Stimulated activated CD8-positive, alpha-beta memory T cell treated with anti-CD3 and anti-CD28 coated beads, Interleukin-4, amount 100 ng/mL, for 24 hours (primary cell): ENCODE measurements at regions not wholly inside any gene's neighbourhood (a gene's known extent, or its start where the extent isn't known, plus 50 kb on each side); places are given as distances from the start of the nearest gene placed in this dataset.

Source experiments
- DNase-seq: peaks from one replicate; pipeline ENCODE4 v3.0.0-alpha.2; 2020; ENCODE audit warnings: low read depth

GRCh38 chr1:229093238-229093540 is 177.7 kb upstream of the RAB4A start:
- no peak for DNase-seq

GRCh38 chr1:229093609-229094336 is 177.1 kb upstream of the RAB4A start:
- DNase-seq: no peak

DNA sequence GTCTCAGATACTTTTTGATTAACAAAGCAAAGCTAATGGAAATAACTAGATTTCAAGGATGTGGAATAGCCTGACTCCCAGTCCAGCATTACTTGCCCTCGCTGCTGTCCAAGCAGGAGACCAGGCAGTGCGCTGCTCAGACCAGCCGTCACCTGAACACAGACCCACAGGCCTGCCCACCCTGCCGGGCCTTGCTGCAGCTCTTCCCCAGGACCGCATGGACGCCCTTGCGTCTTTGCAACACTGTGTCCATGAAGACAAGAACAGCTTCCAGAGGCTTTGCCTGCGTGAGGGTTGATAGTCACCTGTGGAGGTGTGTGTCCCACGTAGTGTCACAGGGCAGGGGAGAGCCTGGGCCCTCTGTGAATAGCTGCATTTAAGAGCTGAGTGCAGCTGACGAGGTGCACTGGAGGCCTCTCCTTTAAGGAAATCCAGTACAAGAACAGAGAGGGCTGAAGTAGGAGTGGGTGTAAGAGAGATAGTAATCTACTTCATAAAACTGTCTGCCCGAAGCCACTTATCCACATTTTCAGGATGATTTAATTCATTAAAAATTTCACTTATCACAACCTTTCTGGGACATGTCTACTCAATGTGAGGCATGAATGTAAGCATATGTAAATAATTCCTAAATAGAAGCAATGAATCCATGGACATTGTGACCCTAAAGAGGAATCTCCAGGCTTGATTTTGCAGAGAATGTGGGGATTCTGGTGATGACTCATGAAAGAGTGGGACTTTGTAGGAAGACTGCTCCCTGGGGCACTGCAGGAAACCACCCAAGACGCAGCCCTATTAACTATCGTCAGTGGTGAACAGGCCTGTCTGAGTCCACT is 176.2 kb upstream of the RAB4A start:
- DNase-seq: no peak

- no peak for DNase-seq
These were observed 175.6 kb upstream of the RAB4A start for GRCh38 chr1:229095325-229095724.

- DNase-seq: no peak
These were observed 173.6 kb upstream of the RAB4A start for GRCh38 chr1:229097356-229097755.

DNA sequence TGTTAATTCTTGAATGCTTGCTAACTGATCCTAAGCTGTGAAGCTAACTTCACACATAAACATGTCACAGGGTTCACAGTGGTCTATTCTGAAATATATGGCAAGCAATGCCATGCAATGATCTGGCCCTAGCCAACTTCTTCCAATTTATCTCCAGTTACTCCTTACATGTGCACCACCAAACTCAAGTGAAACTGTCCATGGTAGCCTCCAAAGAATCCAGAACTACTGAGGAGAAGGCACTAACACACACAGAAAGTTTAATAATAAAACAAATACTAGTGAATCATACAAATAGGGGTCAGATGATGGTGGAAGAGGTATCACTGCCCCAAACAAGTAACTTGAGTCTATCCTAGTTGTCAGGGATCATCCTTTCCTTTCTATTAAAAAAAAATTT is 172.6 kb upstream of the RAB4A start:
- no peak for DNase-seq

GRCh38 chr1:229098903-229099578 is 171.9 kb upstream of the RAB4A start:
- DNase-seq: no peak

GRCh38 chr1:229101011-229101871 is 169.7 kb upstream of the RAB4A start:
- no peak for DNase-seq

DNA sequence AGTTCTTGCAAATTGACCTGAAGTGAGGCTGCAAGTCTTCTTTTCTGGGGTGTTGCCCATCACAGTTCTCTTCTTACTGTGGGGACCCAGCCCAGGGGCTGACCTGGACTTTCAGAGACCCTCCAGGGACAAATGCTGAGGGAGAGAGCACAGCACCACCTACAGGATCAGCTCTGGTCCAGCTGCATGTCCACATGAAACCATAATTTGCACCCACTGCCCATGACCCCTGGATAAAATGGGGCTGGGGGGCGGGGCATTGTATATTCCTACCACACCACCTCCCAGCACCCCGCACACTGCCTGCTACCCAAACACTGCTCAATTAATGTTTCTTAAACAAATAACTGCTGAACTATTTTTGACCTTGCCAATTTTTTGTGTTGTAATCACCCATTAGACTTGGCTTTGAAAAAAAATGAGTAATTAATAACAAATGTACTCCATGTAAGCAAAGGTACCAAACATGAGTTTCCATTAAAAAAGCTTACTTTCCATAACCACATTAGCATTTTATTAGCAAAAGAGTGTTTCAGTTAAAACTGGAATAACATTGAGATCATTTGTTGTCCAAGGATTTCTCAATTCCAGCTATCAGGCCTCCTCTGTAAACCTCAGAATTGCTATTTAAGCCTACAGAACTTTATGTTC is 168.0 kb upstream of the RAB4A start:
- no peak for DNase-seq

DNA sequence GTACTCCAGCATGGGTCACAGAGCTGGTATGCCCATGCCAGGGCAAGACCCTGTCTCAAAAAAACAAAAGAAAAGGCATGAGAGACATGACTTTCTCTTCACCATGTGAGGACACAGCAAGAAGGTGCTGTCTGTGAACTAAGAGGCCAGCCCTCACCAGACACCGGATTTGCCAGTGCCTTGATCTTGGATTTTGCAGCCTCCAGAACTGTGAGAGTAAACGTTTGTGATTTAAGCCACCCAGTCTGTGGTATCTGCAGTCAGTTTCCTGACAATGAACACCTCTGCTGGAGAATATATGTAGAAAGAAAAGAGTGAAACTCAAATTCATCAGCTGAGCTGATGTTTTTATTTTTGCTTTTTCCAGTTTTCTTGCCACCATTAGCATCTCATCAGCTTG is 166.3 kb upstream of the RAB4A start:
- DNase-seq: no peak

- DNase-seq: no peak
These were observed 165.8 kb upstream of the RAB4A start for GRCh38 chr1:229105109-229105508.

- DNase-seq: no peak
These were observed 164.9 kb upstream of the RAB4A start for GRCh38 chr1:229105822-229106525.

DNA sequence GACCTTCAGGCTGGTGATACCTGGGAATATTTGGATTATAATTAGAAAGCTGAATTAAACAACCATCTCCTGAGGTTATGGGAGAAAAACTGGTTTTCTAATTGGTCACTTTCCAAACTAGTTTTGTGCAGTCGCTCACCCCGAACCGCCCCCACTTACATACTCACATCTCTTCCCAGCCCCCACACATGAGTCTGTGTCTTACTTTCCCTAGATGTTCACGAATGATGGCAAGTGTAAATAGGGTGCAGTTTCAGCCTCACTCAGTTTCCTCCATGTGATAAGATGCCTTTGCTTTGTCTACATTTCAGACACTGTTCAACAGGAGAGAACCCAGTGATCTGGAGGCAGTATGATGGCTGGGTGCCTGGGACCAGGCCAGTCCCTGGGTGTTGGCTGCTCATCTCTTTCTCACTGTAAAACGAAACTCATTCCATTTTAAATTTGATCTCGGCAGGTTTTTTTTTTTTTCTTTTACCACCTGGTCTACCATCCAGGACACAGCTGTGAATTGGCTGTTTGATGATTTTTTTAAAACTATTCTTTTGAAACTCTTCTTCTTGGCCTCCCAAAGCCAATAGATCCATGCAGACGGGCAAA is 164.3 kb upstream of the RAB4A start:
- DNase-seq: no peak

GRCh38 chr1:229107304-229107815 is 163.6 kb upstream of the RAB4A start:
- no peak for DNase-seq

GRCh38 chr1:229107972-229108371 is 162.9 kb upstream of the RAB4A start:
- no peak for DNase-seq

DNA sequence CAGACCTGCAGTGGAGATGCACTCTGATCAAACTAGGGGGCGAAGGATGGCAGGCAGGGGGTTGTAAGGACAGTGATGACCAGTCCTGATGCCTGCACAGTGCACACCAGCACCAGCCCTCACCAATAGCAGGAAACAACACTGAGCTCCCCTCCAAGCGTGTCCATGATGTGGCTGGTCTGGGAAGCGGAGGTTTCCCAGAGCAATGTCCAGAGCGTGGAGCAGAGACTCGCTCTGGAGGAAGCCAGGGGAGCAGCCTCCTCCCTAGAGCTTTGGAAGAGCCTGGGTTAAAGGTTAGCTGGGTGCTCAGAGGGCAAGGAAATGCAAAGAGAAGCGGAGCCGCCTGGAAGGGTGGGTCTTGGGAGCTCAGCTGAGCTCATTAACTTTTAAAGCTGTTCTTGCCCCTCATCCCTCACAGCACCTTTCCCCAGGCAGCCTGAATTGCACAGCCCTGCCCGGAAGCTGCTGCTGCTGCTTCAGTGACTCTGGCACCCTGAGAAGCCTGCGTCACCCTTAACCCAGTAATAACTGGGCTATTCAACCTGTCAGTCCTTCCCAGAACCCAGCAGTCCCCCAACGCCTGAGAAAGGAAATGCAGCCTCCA is 162.2 kb upstream of the RAB4A start:
- no peak for DNase-seq

DNA sequence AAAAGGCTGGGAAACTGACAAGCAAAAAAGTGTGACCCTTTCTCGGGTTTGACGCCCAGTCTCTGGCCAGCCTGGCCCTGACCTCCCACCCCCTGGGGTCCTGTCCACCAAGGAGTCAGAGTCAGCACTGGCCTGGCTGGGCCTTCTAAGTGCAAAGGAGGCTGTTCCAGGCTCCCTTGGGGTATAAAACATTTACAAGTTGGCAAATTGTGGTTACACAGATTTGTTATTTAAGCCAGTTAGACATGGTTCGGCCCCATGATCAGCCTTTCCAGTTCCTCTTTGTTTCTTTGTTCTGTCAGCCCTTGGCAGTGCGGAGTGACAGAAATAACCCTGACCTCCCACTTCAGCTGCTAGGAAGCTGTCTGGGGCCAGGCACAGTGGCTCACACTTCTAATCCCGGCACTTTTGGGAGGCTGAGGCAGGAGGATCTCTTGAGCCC is 161.6 kb upstream of the RAB4A start:
- no peak for DNase-seq

- no peak for DNase-seq
These were observed 159.9 kb upstream of the RAB4A start for GRCh38 chr1:229110986-229111385.

- DNase-seq: no peak
These were observed 159.1 kb upstream of the RAB4A start for GRCh38 chr1:229111703-229112319.
